KMS-11 (cell line): ENCODE measurements at regions not wholly inside any gene's neighbourhood (a gene's known extent, or its start where the extent isn't known, plus 50 kb on each side); places are given as distances from the start of the nearest gene placed in this dataset.

ENCODE experiments used
- H2AFZ ChIP-seq: fragments of 200-600 bp; sonication (generic); 2 replicates; pipeline ENCODE4 v1.6.1; 2016; ENCODE audit warnings: antibody characterized with exemption, mixed run types, low read depth
- H3K27ac ChIP-seq: fragments of 200-600 bp; sonication (generic); 2 replicates; pipeline ENCODE4 v1.6.1; 2016; ENCODE audit warnings: mild to moderate bottlenecking, mixed run types
- H3K27me3 ChIP-seq: fragments of 200-600 bp; sonication (generic); 2 replicates; pipeline ENCODE4 v1.6.1; 2017; ENCODE audit warnings: mild to moderate bottlenecking, low read depth, mixed run types, moderate library complexity; ENCODE audit not compliant: insufficient read depth
- H3K36me3 ChIP-seq: fragments of 200-600 bp; sonication (generic); 2 replicates; pipeline ENCODE4 v1.6.1; 2017; ENCODE audit warnings: mild to moderate bottlenecking, mixed run types; ENCODE audit not compliant: insufficient read depth
- H3K4me1 ChIP-seq: fragments of 200-600 bp; sonication (generic); 2 replicates; pipeline ENCODE4 v1.6.1; 2016; ENCODE audit warnings: mild to moderate bottlenecking, low read depth, mixed run types; ENCODE audit not compliant: poor library complexity, severe bottlenecking
- H3K4me2 ChIP-seq: fragments of 200-600 bp; sonication (generic); 2 replicates; pipeline ENCODE4 v1.7.0; 2016; ENCODE audit warnings: mild to moderate bottlenecking, mixed run types
- H3K4me3 ChIP-seq: fragments of 200-600 bp; sonication (generic); IDR thresholded peaks from 2 replicates; pipeline ENCODE4 v1.6.1; 2017; ENCODE audit warnings: low read depth, low read length, mixed read lengths; ENCODE audit not compliant: insufficient read depth
- H3K79me2 ChIP-seq: fragments of 200-600 bp; sonication (generic); 2 replicates; pipeline ENCODE4 v1.6.1; 2016; ENCODE audit warnings: low read depth, mixed run types; ENCODE audit not compliant: insufficient read depth
- H3K9ac ChIP-seq: fragments of 200-600 bp; sonication (generic); 2 replicates; pipeline ENCODE4 v1.6.1; 2016; ENCODE audit warnings: mild to moderate bottlenecking, mixed run types
- H4K20me1 ChIP-seq: fragments of 200-600 bp; sonication (generic); 2 replicates; pipeline ENCODE4 v1.6.1; 2016; ENCODE audit warnings: mild to moderate bottlenecking, mixed run types; ENCODE audit not compliant: insufficient read depth
- CTCF ChIP-seq: fragments of 200-600 bp; sonication (generic); conservative IDR thresholded peaks from 2 replicates; pipeline ENCODE4 v1.6.1; 2017; ENCODE audit warnings: low read depth, mild to moderate bottlenecking, antibody characterized with exemption, low read length, moderate library complexity, mixed read lengths

- H3K36me3 ChIP-seq = no peaks in the 10 kb centered on the region
- H3K4me1 ChIP-seq = no peaks in the 10 kb centered on the region
- no peak for TF ChIP-seq CTCF
- H3K4me3 ChIP-seq = no peak overlapping the region
- H3K27ac ChIP-seq = no peak overlapping the region
- H3K27me3 ChIP-seq = peaks cover 66% of the 10 kb centered on the region
- no peaks in the 10 kb centered on the region for H3K79me2 ChIP-seq
- H2AFZ ChIP-seq = no peak overlapping the region
- H4K20me1 ChIP-seq = no peaks in the 10 kb centered on the region
- H3K4me2 ChIP-seq = no peak overlapping the region
- no peak overlapping the region for H3K9ac ChIP-seq
Observed at GRCh38 chr1:36579039-36579438, 96.3 kb upstream of the CSF3R start.

- Histone ChIP-seq H3K4me3 (no peak overlapping the region), H3K4me2 (no peak overlapping the region), H2AFZ (no peak overlapping the region), H4K20me1 (no peaks in the 10 kb centered on the region), H3K27ac (no peak overlapping the region), H3K4me1 (no peaks in the 10 kb centered on the region), H3K36me3 (no peaks in the 10 kb centered on the region), H3K79me2 (no peaks in the 10 kb centered on the region), H3K27me3 (peaks cover 65% of the 10 kb centered on the region), H3K9ac (no peak overlapping the region)
- no peak for TF ChIP-seq CTCF
Observed at GRCh38 chr1:36576551-36577110, 93.9 kb upstream of the CSF3R start.

- Histone ChIP-seq H3K27ac (no peak overlapping the region), H2AFZ (no peak overlapping the region), H3K4me1 (no peaks in the 10 kb centered on the region), H4K20me1 (no peaks in the 10 kb centered on the region), H3K27me3 (peaks cover 60% of the 10 kb centered on the region; the same call in 1 of the 2 replicates), H3K4me2 (no peak overlapping the region), H3K36me3 (no peaks in the 10 kb centered on the region), H3K4me3 (no peak overlapping the region), H3K79me2 (no peaks in the 10 kb centered on the region), H3K9ac (no peak overlapping the region)
- TF ChIP-seq CTCF = peak; percentile 84
Observed at GRCh38 chr1:36576118-36576517, 93.4 kb upstream of the CSF3R start.

- H4K20me1 ChIP-seq = no peaks in the 10 kb centered on the region
- H3K4me1 ChIP-seq = no peaks in the 10 kb centered on the region
- TF ChIP-seq CTCF = no peak
- no peak overlapping the region for H2AFZ ChIP-seq
- peaks cover 37% of the 10 kb centered on the region; the same call in 1 of the 2 replicates for H3K27me3 ChIP-seq
- H3K4me2 ChIP-seq = no peak overlapping the region
- H3K79me2 ChIP-seq = no peaks in the 10 kb centered on the region
- no peaks in the 10 kb centered on the region for H3K36me3 ChIP-seq
- H3K9ac ChIP-seq = no peak overlapping the region
- H3K4me3 ChIP-seq = no peak overlapping the region
- H3K27ac ChIP-seq = no peak overlapping the region
Observed at GRCh38 chr1:36573445-36573844, 90.7 kb upstream of the CSF3R start.
